Esophagus squamous epithelium (tissue), 5 donors: ENCODE measurements at regions not wholly inside any gene's neighbourhood (a gene's known extent, or its start where the extent isn't known, plus 50 kb on each side); places are given as distances from the start of the nearest gene placed in this dataset.
"Not testable (repeated sequence)": the region's sequence is repeated elsewhere in the genome, so short reads cannot be mapped to it uniquely, and the experiment has no call there.

ENCODE experiments used
- DNase-seq: peaks from one replicate; lab custom pipeline; 2025; lab: John Stamatoyannopoulos, UW
- H3K27ac ChIP-seq, 4 donors: fragments of 200-600 bp; sonication (generic); one replicate each; pipeline ENCODE4 v1.5.1; 2016 to 2019; ENCODE audit warnings: mild to moderate bottlenecking in 1 of 4
- H3K27me3 ChIP-seq, 4 donors: fragments of 200-600 bp; sonication (generic); 1 replicate in 3 of 4; 2 replicates in 1 of 4; pipeline versions ENCODE4 v1.5.1 to v1.6.0; 2017 to 2021; ENCODE audit warnings: antibody characterized with exemption in 1 of 4
- H3K36me3 ChIP-seq, 3 donors: fragments of 200-600 bp; sonication (generic); one replicate each; pipeline ENCODE4 v1.5.1; 2016 to 2019
- H3K4me1 ChIP-seq, 3 donors: fragments of 200-600 bp; sonication (generic); one replicate each; pipeline ENCODE4 v1.5.1; 2017 to 2019
- H3K4me3 ChIP-seq, 4 donors: fragments of 200-600 bp; sonication (generic); 1 replicate in 3 of 4; 2 replicates in 1 of 4; pipeline ENCODE4 v1.5.1; 2016 to 2019; ENCODE audit warnings: mild to moderate bottlenecking in 2 of 4, moderate library complexity in 1 of 4
- H3K9me3 ChIP-seq, 3 donors: fragments of 200-600 bp; sonication (generic); one replicate each; pipeline ENCODE4 v1.5.1; 2016 to 2019
- POLR2A ChIP-seq, 4 donors: fragments of 450-650 bp; IDR thresholded peaks; one replicate each; pipeline ENCODE4 v1.6.1; 2017; ENCODE audit warnings: antibody characterized with exemption in 4 of 4, mild to moderate bottlenecking in 4 of 4, moderate library complexity in 3 of 4
- WGBS, 2 donors: methylation state at CpG; one replicate each; pipeline ENCODE4 v1.1.5; 2018; 5-methylcytosine and 5-hydroxymethylcytosine counted together
- intact Hi-C: fragments of 100-400 bp; cut with DNase I; formaldehyde crosslinking; loops from one replicate; pipeline ENCODE4 v1.15.0; 2022
- TF ChIP-seq, protein P1 (sequence below), 6 experiments: fragments of 450-650 bp in 4 of 6; fragments of 200-600 bp in 2 of 6; sonication (generic) in 2 of 6; IDR thresholded peaks; one replicate each; pipeline ENCODE4 v1.5.1; 2016 to 2019; ENCODE audit warnings: antibody characterized with exemption in 6 of 6, mild to moderate bottlenecking in 4 of 6, moderate library complexity in 4 of 6
- donor health status: DM: yes; HTN: yes; CAD: no.

- H3K9me3 ChIP-seq = no peaks in the 10 kb centered on the region
- intact Hi-C loops = no loop called here
- no peak overlapping the region for H3K27ac ChIP-seq
- H3K4me1 ChIP-seq = no peaks in the 10 kb centered on the region
- TF ChIP-seq, protein P1, sequence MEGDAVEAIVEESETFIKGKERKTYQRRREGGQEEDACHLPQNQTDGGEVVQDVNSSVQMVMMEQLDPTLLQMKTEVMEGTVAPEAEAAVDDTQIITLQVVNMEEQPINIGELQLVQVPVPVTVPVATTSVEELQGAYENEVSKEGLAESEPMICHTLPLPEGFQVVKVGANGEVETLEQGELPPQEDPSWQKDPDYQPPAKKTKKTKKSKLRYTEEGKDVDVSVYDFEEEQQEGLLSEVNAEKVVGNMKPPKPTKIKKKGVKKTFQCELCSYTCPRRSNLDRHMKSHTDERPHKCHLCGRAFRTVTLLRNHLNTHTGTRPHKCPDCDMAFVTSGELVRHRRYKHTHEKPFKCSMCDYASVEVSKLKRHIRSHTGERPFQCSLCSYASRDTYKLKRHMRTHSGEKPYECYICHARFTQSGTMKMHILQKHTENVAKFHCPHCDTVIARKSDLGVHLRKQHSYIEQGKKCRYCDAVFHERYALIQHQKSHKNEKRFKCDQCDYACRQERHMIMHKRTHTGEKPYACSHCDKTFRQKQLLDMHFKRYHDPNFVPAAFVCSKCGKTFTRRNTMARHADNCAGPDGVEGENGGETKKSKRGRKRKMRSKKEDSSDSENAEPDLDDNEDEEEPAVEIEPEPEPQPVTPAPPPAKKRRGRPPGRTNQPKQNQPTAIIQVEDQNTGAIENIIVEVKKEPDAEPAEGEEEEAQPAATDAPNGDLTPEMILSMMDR (IDR thresholded peaks at IDR 0.05) = no peak
- TF ChIP-seq POLR2A (IDR thresholded peaks at IDR 0.05) = no peak
- no peak overlapping the region for H3K4me3 ChIP-seq
- no peak for DNase-seq
- 70 to 71% methylated on average over 4 of the region's 4 CpGs for WGBS, 2 donors
- H3K27me3 ChIP-seq = no peaks in the 10 kb centered on the region
- H3K36me3 ChIP-seq = no peaks in the 10 kb centered on the region
Measured at GRCh38 chr6:135555550-135555949, 58.0 kb upstream of the AHI1 start.

DNA sequence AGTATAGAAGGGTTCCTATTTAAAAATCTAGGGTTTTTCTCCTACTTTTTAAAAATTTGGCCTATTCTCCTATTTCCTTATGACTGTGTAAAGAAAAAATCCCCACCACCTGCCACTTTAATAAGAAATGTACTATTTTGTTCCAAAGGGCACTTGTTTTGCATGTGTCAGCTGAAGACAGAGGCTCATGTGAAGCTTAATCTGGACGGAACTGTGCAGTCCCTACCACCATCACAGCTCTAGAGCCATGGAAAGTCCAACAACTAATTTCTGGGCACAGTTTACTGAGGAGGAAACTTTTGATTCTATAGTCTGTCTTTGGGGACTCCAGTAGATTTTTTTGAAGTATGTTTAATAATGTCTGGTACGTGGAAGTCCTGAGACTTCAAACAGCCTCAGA is 60.0 kb upstream of the AHI1 start:
- intact Hi-C loops = no loop called here
- Histone ChIP-seq H3K4me3 (no peak overlapping the region), H3K36me3 (no peaks in the 10 kb centered on the region), H3K9me3 (no peaks in the 10 kb centered on the region), H3K27me3 (no peaks in the 10 kb centered on the region), H3K4me1 (no peaks in the 10 kb centered on the region), H3K27ac (no peak overlapping the region)
- no peak for DNase-seq
- TF ChIP-seq, protein P1 (IDR thresholded peaks at IDR 0.05) = no peak
- TF ChIP-seq POLR2A (IDR thresholded peaks at IDR 0.05) = no peak
- WGBS, 2 donors = 94 to 95% methylated on average over 2 of the region's 2 CpGs

DNA sequence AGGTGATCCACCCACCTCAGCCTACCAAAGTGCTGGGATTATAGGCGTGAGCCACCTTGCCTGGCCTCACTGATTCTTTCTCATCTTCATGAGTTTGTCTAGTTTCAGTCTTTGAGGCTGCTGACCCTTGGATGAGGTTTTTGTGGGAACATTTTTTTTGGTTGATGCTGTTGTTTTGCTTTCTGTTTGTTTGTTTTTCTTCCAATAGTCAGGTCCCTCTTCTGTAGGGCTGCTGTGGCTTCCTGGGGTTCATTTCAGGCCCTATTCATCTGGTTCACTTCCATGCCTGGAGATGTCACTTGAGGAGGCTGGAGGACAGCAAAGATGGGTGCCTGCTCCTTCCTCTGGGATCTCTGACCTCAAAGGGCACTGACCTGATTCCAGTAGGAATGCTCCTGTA is 68.1 kb upstream of the AHI1 start:
- H3K27me3 ChIP-seq, DNase-seq, H3K9me3 ChIP-seq, H3K27ac ChIP-seq, H3K36me3 ChIP-seq, H3K4me3 ChIP-seq, H3K4me1 ChIP-seq, intact Hi-C loops: not testable (repeated sequence)
- WGBS, 2 donors = 67 to 92% methylated on average over 1 of the region's 1 CpG

DNA sequence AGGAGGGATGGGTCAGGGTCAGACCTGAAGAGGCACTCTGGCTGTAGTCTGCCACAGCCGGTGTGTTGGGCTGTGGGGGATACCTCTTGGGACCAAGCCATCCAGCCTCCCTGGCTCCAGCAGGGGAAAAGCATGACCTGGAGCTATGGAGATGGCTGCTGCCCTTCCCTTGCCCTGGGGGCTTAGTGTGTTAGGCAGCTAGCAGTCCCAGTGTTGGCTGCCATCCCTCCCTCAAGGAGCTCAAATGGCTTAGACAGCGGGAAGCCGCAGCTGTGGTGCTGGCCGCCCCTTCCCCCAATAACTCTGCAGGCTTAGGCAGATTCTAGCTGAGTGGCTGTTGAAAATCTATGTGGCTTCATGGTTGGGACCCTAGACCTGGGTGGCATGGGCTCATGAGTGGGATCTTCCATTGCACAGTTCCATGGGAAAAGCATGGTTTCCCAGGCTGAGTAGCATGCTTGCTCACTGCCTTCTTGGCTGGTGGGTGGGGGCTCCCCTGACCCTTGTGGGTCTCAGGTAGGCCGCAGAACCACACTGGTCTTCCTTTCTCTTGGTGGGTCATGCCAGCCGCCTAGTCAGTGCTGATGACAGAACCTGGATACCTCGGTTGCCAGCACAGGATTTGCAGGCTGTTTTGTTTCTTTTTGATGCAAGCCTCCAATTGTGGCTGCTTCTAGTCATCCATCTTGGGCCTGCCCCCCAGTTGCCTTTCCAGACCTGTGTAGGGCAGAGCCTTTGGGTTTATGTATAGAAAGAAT is 69.0 kb upstream of the AHI1 start:
- Histone ChIP-seq H3K9me3 (no peaks in the 10 kb centered on the region), H3K36me3 (no peaks in the 10 kb centered on the region), H3K27ac (no peak overlapping the region), H3K4me1 (no peaks in the 10 kb centered on the region), H3K27me3 (no peaks in the 10 kb centered on the region), H3K4me3 (no peak overlapping the region)
- intact Hi-C loops = no loop called here
- TF ChIP-seq, protein P1 (IDR thresholded peaks at IDR 0.05) = no peak
- no peak for TF ChIP-seq POLR2A (IDR thresholded peaks at IDR 0.05)
- DNase-seq = no peak
- 54 to 73% methylated on average over 2 to 3 of the region's 7 CpGs for WGBS, 2 donors

DNA sequence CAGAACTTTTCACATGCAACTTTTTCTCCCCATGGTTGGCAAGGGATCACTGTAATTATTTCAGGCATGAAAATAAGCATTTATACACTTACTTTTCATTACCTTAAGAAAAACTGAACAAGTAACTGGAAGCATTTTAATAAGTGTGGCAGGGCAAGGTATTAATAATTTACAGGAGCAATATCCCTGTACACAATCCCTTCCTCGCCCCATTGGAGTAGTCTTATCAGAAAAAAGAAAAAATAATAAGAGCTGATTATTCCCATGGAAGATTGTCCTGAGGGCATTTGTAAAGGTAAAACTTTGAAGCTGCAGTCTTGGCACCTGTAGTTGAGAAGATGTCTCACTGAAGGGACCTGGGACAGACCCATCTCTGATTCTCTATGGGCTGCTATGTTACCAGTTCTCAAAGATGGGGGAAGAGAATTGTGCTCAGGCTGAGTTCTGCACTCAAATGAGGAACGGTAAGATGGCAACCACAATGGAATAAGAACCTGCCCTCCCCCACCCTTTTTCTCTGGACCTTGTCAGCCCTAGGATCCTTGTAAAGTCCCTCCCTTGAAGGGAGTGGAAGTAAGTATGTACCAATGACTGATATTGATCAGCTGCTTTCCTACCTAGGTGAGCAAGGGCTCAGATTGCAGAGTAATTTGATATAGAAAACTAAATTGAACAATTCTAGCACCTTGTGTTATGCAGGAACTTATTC is 70.0 kb upstream of the AHI1 start:
- Histone ChIP-seq H3K4me3 (no peak overlapping the region), H3K36me3 (no peaks in the 10 kb centered on the region), H3K27ac (no peak overlapping the region), H3K4me1 (no peaks in the 10 kb centered on the region), H3K9me3 (no peaks in the 10 kb centered on the region), H3K27me3 (no peaks in the 10 kb centered on the region)
- no peak for DNase-seq
- 80 to 87% methylated on average over 2 of the region's 2 CpGs for WGBS, 2 donors
- intact Hi-C loops = no loop called here
- TF ChIP-seq, protein P1 (IDR thresholded peaks at IDR 0.05) = no peak
- no peak for TF ChIP-seq POLR2A (IDR thresholded peaks at IDR 0.05)
